ENCODE measurements at regions not wholly inside any gene's neighbourhood (a gene's known extent, or its start where the extent isn't known, plus 50 kb on each side); places are given as distances from the start of the nearest gene placed in this dataset.
"Not testable (repeated sequence)": the region's sequence is repeated elsewhere in the genome, so short reads cannot be mapped to it uniquely, and the experiment has no call there.

GRCh38 chr19:56976995-56977906 lies 136.7 kb upstream of the PEG3 start:
- H3K4me3 ChIP-seq, result no peak overlapping the region
- DNase-seq (no peak), ATAC-seq (no peak)
- no peaks in the 10 kb centered on the region for H3K36me3 ChIP-seq
- peaks cover 0 to 63% of the 10 kb centered on the region in 2 donors for H3K9me3 ChIP-seq
- H3K4me1 ChIP-seq, result no peaks in the 10 kb centered on the region
- H3K27me3 ChIP-seq, result peaks cover 0 to 29% of the 10 kb centered on the region in 2 donors
- intact Hi-C loops (cut with DNase I), result no loop called here
- H3K27ac ChIP-seq, result no peak overlapping the region
- TF ChIP-seq, protein P1, sequence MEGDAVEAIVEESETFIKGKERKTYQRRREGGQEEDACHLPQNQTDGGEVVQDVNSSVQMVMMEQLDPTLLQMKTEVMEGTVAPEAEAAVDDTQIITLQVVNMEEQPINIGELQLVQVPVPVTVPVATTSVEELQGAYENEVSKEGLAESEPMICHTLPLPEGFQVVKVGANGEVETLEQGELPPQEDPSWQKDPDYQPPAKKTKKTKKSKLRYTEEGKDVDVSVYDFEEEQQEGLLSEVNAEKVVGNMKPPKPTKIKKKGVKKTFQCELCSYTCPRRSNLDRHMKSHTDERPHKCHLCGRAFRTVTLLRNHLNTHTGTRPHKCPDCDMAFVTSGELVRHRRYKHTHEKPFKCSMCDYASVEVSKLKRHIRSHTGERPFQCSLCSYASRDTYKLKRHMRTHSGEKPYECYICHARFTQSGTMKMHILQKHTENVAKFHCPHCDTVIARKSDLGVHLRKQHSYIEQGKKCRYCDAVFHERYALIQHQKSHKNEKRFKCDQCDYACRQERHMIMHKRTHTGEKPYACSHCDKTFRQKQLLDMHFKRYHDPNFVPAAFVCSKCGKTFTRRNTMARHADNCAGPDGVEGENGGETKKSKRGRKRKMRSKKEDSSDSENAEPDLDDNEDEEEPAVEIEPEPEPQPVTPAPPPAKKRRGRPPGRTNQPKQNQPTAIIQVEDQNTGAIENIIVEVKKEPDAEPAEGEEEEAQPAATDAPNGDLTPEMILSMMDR (IDR thresholded peaks at IDR 0.05), result no peak

DNA sequence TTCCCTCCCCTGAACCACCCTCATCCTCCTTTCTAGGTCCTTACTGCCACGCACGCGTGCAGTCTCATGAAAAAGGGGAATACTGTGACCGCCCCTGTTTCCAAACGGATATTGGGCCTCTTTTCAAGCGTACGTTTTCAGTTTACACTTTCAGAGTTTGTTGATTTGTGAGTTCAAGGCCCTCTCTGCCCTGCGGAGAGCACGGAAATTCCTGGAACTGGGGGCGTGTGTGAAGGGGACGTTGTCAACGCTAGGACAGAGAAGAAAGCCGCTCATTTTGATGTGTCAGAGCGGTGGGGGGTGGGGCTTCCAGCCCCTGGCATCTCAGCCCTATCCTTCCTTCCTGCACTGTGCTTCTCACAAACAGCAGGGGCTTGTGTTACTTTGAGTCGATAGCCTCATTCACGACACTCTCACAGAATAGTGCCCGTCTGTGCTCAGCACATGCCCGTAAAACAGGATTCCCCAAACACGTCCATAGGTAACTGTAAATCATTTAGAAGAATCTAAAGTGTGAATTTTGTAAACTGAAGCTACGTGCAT lies 137.6 kb upstream of the PEG3 start:
- Histone ChIP-seq H3K4me1 (no peaks in the 10 kb centered on the region), H3K36me3 (no peaks in the 10 kb centered on the region), H3K27ac (no peak overlapping the region), H3K27me3 (peaks cover 0 to 23% of the 10 kb centered on the region in 2 donors), H3K9me3 (peaks cover 0 to 63% of the 10 kb centered on the region in 2 donors), H3K4me3 (no peak overlapping the region)
- TF ChIP-seq, protein P1 (IDR thresholded peaks at IDR 0.05), result no peak
- DNase-seq (no peak), ATAC-seq (no peak)
- intact Hi-C loops (cut with DNase I), result no loop called here

DNA sequence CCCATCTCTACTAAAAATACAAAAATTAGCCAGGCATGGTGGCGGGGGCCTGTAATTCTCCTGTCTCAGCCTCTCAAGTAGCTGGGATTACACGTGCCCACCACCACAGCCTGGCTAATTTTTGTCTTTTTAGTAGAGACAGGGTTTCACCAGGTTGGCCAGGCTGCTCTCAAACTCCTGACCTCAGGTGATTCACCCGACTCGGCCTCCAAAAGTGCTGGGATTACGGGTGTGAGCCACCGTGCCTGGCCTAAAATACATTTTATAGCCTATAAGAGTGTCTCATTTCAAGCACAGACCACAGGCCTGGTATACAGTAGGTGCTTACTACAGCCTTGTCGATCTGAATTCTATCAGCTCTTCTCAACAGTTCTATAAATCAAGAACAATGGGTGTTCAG lies 139.5 kb upstream of the USP29 start:
- H3K9me3 ChIP-seq, result peaks cover 0 to 70% of the 10 kb centered on the region in 2 donors
- intact Hi-C loops (cut with DNase I); H3K36me3 ChIP-seq; H3K27ac ChIP-seq; H3K27me3 ChIP-seq; DNase-seq; H3K4me3 ChIP-seq; H3K4me1 ChIP-seq; ATAC-seq: not testable (repeated sequence)

DNA sequence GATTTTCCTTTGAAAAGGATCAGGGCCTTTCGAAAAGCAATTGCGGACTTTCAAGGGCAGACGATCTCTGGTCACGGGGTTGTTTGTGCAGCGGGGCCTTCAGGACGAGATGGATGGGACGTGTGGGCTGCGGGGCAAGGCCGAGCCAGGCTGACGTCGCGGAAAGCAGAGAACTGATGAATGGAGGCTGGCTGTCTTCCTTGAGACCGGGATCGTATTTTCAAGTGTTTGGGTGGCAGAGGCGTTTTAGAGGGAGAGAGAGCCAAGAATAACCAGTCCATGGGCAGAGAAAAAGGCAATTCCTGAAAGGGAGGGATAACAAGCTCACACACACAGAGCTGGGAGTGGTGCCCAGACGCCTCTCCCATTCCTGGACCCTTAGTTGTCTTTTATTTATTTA lies 138.9 kb upstream of the USP29 start:
- Histone ChIP-seq H3K9me3 (peaks cover 0 to 73% of the 10 kb centered on the region in 2 donors), H3K4me3 (no peak overlapping the region), H3K27me3 (peaks cover 0 to 4% of the 10 kb centered on the region in 2 donors), H3K27ac (no peak overlapping the region), H3K36me3 (no peaks in the 10 kb centered on the region), H3K4me1 (no peaks in the 10 kb centered on the region)
- DNase-seq (no peak), ATAC-seq (no peak)
- TF ChIP-seq, protein P1 (IDR thresholded peaks at IDR 0.05), result no peak
- intact Hi-C loops (cut with DNase I), result no loop called here

GRCh38 chr19:56981440-56981839 lies 138.3 kb upstream of the USP29 start:
- ATAC-seq, H3K27ac ChIP-seq, H3K36me3 ChIP-seq: not testable (repeated sequence)

GRCh38 chr19:56983171-56983570 lies 136.6 kb upstream of the USP29 start:
- Histone ChIP-seq H3K27me3 (peaks cover 0 to 15% of the 10 kb centered on the region in 2 donors), H3K4me3 (no peak overlapping the region), H3K4me1 (no peaks in the 10 kb centered on the region), H3K36me3 (no peaks in the 10 kb centered on the region), H3K27ac (no peak overlapping the region), H3K9me3 (peaks cover 0 to 84% of the 10 kb centered on the region in 2 donors)
- DNase-seq (no peak), ATAC-seq (no peak)
- TF ChIP-seq, protein P1 (IDR thresholded peaks at IDR 0.05), result no peak
- intact Hi-C loops (cut with DNase I), result no loop called here

More at GRCh38 chr19:56981440-56981839, 138.3 kb upstream of the USP29 start:
- peaks cover 0 to 78% of the 10 kb centered on the region in 2 donors for H3K9me3 ChIP-seq
- intact Hi-C loops (cut with DNase I); H3K27me3 ChIP-seq; DNase-seq; H3K4me3 ChIP-seq; H3K4me1 ChIP-seq: not testable (repeated sequence)

Measured in left lung (tissue), 4 donors.